Eye (tissue), 1 donor: ENCODE measurements at regions not wholly inside any gene's neighbourhood (a gene's known extent, or its start where the extent isn't known, plus 50 kb on each side); places are given as distances from the start of the nearest gene placed in this dataset.
"Not testable (repeated sequence)": the region's sequence is repeated elsewhere in the genome, so short reads cannot be mapped to it uniquely, and the experiment has no call there.

Source experiments
- DNase-seq: peaks from one replicate; pipeline ENCODE4 v3.0.0-alpha.2; 2015

DNA sequence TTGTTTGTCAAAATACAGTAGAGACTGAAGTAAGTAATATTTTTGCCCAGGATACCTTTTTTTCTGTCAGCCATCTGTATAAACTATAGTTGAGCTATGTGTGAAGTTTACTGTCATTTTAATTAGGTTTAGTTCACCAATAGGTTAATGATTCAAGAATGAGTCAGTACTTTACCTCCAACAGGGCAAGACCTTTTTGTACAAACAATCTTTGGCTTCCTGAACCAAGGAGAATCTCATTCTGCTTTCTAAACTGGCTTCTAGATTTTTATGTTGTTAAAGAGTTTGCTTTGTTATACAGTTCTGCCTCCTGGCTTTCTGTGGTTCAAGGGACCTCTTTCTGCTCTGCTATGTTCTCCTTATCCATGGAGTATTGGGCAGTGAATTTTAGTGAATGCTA is 412.0 kb upstream of the NR3C2 start:
- no peak for DNase-seq

DNA sequence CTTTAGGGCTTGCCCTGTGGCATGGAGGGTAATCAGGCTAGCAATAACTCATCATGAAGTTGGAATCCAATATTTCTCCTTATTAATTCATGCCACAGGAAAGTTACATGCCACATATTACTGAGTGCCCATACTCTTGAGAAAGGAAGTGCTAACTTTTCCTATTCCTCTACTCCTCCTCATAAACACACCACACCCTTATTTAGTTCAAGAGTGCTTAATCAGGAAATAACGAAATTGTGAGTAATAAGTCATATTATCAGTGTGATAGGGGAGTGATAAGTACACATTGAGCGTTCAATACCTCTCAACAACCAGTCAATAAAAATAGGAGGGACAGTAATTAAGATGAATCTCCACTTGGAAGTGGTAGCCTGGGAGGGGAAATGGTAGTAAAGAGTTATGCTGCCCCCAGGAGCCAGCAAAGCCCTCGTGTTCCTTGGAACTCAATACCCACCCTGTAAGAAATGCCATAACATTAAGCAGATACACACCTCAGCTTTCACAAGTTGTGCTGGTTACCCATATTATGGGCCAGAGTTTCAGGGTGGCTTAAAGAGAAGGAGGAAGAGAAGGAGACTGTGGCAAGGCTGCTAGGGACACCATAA is 410.0 kb upstream of the NR3C2 start:
- no peak for DNase-seq

DNA sequence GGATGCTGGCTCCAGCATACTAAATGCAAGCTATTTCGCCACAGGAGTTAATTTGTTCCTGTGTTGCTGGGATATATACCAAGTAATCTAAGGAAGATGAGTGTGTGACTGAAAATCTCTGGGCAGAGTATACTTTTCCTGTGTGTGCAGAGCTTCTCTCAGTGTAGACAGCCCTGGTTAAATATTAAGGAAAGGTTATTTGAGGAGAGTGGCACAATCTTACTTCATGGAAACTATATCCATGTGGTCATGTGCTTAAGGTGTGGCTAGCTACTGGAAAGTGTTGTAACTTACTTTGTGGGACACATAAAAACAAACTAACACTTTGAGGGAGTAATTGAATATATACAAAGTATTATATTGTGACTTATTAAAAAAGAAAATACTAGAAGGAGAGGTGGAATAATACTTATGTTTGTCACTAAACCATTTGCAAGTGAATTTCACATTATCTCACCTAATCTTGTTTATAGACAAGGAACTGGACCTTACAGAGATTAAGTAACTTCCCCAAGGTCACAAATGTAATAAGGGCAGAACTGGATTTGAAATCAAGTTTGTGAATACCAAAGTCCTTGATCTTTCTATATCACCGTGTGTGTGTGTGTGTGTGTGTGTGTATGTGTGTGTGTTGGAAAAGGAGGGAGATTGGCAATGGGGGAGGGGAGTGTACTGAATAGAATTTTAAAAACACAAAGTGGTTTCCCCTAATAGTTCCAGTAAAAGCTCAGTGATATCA is 408.2 kb upstream of the NR3C2 start:
- DNase-seq: no peak

DNA sequence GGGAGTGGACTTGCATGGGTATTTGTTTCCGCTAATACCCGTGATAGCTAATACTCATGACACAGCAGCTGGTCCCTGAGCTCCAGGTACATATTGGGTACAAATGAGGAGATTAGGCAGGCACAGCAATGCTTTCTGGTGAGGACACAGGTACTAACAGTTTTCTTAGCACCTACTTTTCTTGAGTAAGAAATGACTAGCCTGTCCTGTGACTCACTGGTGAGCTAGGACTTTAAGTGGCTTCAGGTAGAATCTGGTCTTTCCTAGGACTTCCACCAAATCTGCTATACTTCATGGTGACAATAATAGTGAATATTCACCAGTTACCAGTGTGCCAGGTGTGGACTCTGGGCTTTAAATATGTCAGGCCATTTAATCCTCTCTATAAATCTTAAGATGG is 407.4 kb upstream of the NR3C2 start:
- no peak for DNase-seq

DNA sequence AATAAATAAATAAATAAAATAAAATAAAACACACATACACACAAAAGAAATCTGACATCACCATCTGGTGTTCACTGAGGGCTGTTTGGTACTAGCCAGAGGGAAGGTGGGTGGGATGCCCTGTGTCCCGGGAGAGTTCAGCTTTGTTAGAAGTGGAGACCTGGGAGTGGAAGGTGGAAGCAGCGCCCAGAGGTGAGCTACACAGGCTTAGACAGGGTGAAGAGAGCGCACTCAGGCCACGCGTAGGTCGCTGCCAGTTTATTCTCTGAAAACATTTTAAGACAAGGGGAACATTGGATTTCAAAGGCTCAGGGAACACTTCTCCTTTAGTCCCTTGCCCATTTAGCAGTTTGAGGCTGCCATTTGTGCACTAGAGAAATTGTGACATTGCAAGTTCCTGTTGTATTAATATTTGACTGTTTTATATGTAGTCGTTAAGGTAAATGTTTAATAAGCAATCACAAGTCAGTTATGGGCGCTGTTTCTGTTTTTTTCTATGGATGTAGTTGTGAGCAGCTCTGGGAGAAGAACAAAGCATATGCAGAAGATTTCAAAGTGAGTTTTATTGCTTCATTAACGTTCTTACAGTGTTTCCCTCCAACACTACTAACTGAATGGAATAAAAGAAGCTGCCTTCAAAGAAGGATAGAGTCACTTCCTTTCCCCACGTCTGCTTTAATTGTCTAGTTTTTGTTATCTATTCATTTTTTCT is 405.5 kb upstream of the NR3C2 start:
- no peak for DNase-seq

DNA sequence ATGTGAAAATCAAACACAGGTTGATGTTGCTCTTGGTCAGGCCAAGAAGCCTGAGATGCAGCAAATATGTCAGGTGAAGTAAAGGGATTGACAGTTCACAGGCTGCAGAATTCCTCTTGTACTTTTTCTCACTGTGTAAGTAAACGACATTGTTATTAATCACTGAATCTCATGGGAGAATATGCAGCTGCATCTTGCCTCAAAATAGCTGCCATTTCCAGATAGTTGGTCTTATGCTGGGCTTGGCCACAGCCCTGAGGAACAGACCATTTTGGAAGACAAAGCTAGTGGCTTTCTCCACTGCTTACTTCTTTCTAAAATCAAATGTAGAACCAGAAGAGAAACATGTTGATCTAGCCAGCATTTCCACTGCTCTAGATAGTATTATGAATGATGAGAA is 403.4 kb upstream of the NR3C2 start:
- DNase-seq: peak; percentile 9

DNA sequence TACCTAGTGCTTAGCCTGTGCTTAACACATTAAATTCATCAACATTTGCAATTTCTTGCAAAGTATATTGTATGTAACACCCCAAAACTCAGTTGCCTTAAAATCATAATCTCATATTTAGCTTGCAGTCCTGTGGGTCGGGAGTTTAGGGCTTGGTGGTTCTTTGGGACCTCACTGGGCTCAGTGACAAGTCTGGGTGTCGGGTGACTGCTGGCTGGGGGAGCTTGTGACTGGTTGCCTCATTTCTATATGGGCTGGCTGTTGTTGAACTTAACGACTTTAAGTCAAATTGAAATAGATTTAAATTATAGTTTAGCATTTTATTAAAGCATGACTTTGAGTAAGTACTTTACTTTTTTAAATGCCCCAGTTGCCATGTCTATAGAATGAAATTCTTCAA is 401.4 kb upstream of the NR3C2 start:
- no peak for DNase-seq

DNA sequence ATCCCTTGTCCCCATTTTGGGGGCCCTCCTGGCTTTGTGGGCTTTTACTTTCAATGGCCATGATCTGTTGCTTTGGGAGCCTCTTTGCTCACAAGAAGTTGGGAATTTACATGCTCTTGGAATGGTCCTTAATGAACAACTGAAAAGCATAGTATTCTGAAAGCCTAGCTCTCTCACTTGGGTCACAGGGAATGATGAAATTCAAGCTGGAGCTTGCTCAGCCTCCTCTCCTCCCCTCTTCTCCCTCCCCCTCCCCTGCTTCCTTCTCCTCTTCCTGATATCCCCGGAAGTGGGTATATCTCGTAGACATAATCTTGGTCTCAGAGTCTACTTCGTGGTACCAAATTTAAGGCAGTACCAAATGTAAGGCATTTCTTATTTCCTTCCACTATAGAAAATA is 400.6 kb upstream of the NR3C2 start:
- no peak for DNase-seq

DNA sequence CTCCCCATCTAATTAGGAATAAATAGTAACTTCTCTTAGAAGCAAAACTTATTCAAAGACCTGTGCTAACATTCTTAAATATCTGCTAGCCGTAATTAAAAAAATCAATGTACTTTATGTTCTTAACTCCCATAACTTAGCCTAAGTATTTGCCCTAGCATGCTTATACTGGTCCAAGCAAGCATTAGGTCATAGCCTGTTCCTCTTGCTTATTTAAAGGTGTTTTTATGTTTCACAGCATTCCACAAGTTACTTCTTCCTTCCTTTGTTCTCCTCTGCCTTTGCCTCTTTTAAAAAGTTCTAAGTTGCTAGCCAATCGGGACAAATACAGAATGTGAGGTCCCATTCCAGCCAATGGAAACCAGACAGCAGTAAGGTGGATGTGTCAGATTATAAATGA is 395.4 kb upstream of the NR3C2 start:
- not testable (repeated sequence) for DNase-seq

DNA sequence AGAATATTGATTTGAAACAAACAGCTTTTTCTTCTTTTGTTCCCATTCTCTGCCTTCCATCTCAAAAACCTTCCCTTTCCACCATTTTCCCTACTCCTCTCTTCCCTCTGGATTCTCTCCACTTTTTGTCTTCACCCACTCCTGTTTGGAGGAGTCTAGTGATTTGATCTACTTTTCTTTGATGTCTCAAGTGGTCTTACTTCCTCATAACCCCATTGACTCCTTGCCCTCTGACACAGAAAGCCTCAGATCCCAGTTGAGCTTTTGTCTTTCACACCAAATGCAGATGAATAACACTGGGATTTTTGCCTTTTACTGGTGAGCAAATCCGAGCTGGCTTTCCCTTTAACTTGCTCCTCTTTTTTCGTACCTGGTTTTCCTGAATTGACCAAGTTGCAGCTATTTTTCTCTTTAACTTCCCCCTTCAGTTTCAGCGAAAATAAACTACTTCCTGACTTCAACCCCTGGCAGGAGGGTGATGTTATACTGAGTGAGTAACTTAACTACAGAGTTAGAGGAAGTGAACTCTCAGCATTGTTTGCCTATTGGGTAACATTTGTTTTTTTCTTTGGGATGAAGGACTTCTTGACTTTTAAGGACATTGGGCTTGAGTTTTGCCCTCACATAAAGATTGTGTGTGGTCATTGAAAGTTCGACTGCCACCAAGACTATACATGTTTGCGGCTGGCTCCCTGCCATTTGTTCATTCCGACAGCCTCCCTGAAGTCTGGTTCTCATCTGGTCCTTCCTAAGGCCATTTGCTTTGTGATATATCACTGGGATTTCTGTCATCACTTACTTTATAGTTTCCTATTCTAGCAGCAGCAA is 392.8 kb upstream of the NR3C2 start:
- DNase-seq: no peak

DNA sequence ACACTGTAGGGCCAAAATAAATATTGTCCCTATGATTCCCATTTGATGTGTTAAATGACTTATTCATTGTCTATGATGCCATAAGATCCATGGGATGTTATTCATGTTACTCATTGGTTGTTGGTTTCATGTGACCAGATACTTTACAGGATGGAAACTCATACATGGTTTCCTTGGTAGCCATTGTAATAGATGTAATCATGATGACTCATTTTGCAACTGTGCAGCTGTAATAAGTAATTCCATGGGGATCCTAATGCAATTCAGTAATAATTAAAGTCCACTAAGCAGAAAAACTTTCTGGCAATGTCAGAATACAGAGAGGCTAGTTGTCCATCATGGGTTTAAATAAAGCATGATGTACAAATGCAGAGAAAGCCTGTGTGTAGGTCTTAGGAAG is 389.7 kb upstream of the NR3C2 start:
- DNase-seq: no peak

DNA sequence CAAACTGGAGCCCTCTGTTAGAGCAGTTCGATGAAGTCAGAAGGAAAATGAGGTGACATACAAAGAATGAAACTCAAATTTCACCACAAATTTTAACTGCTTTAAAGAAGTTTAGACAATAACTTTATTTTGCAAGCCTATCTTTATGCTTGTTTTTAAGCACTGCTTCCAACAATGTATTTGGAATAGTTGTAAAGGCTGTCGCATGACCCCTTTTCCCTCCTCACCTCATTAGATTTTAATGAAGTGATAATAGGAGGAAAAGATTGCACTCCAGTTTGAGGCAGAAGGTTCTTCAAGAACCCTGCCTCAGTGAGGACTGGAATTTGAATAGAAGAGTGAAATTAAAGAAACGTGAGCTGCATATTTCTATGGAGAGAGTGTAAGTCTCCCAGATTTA is 386.1 kb upstream of the NR3C2 start:
- DNase-seq: no peak

DNA sequence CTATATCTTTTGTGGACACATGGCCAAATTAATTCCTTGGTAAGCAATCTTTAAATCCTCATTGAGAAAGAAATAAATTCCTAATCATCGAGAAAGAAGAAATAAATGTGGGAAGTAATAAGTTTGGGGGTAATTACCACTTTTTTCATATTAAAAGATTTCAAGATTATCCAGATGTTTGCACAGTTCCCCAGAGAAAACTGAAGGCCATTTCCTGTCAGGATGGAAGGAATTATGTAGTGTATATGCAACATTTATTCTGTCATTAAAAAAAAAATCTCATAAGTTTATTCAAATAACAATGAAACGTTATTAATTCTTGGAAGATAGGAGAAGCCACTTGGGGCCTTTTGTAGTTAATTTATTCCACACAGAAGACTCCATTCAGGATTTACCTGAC is 385.6 kb upstream of the NR3C2 start:
- no peak for DNase-seq

DNA sequence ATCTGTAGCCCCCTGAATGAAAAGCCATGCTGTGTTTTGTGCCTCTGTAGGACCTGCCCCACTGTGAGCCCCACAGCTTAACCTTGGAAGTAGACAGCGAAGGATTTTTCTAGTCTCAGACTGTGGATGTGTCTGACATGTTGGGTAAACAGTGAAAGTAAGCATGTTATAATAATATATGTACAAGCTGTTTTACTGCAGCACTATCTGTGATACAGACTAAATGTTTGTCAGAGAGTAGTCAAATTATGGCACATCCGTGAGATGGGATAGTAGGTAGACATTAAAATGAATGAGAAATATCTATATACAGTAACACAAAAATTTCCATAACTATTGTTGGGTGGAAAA is 381.2 kb upstream of the NR3C2 start:
- DNase-seq: no peak

DNA sequence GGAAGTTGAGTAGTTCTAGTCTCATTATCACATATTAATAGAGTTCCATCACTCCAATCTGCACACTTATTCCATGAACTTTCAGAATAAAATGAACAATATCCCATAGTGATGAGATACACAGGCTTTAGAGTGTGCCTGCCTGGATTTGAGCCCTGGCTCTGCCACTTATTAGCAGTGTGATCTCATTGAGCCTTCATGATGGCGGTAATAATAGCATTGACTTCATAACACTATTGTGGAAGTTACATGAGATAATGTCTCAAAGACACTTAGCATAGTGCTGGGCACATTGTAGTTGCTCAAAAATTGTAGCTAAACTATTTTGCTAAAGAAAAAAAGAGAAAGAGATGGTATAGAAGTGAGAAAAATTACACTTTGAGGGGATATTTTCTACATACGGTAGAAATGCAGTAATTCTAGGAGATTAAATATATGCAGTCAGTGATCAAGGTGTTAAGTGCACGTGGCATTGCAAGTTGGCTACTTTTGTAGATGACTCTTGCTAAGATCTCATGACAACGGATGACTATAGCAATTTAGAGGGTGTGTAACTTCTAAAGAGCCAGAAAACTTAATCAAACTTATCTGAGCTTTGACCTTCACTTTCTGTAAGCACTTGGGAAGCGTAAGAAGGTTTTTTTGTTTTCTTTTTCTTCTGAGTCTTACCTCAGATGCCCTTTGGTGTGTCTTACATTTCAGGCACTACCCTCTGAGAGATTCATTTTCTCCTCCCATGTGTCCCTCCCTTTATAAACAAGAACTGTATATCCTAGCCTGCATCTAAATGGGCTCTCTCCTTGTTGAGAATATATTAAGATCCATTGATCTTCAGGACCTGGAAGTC is 380.6 kb upstream of the NR3C2 start:
- no peak for DNase-seq

DNA sequence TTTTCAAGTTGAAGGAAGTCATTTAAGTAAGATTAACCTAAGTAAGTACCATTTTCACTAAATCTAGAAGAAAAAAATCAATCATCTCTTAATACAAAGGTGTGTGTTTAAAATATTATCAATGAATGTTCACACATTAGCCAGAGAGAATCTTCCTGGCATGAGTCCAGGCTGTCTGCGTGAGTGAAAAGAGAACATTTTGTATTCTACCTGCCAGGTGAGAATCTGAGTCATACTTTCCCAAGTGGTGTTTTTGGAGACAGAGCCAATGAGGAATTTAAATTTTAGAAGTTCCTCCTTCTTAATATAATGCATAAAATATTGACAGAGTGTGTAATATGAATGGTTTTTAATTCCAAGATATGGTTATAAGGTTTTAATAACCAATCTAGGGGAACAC is 371.8 kb upstream of the NR3C2 start:
- DNase-seq: no peak

DNA sequence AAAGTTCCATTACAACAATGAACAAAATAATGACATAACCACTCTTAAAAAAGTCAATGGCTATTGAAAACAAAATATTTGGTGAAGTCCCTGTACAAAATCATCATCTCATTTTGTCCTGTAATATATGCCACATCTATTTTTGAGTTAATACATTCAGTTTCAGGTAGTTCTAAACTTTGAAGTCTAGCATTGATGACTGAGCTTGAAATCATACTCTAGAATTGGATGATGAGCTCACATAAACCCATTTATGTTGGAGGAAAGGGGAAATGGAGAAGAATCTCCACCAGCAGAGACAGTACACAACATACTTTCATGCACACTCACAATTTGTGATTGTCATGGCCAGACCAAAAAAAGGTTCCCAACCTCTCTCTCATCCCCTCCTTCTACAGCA is 371.1 kb upstream of the NR3C2 start:
- no peak for DNase-seq

DNA sequence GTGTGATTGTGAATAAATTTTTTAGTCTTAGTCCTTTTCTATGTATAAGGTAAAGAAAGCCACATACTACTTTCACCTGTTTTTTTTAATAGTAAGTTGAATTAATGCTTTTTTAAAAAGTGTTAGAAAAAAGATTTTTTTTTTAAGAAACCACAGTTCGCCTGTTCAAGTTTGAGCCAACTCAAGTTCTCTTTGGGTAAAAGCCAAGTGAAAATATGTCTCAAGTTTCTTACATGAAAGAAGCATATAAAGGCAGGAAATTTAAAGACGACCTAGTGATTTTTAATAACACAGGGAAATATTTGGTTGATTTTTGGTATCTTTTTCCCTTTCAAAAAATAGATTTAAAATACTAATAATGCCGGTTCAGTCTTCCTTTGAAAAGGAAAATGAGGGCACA is 369.9 kb upstream of the NR3C2 start:
- peak; percentile 14 for DNase-seq

DNA sequence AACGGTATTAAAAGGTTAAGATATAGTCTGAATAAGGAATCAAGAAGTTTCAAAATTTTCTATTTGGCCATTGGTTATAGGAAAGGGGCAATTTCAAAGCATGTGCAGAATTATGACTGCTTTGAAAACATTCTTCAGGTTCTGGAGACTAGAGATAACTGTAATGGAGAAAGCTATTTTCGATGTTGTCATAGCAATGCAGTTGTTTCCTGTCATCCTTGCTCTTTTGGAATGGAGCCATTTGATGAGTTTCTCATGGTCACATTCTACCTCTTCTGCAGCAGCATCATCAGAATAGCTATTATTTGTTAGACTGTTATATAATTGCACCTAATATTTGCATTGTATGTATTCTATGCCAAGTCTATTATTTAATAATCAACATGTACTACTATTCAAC is 368.2 kb upstream of the NR3C2 start:
- no peak for DNase-seq

DNA sequence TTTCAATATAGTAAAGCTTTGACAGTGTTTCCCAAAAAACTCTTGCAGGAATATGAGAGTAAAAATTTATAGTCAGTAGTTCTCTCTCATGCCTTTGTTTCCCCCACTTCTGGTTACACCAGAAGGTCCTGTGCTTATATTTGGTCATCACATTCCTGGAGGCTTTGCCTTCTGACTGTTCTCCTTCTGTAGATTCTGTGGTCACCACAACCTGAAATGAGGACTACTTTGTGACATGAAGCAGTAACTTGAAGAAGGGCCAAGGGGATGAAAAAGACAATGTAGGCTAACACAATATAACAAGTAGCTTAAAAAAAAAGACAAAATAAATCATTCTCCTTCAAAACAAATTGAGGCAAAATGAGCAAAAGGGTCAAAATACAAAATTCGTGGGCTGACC is 366.2 kb upstream of the NR3C2 start:
- DNase-seq: no peak

DNA sequence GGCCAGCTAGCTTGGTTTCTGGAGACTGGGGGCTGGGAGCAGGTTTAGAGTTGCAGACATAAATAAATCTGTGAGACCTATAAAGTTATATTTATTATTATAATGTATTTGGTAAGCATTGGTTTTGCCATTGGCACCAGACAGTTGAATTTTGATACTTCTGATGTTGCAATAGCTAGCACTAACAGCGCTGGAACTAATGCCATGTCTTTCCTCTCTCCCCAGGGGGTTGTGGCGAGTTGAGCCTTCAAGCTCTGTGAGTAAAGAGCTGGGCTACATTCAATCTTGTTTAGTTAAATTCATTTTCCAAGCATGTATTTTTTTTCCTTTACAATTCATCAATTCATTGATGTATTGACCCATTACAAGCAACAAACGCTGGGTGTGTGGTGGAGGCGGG is 358.7 kb upstream of the NR3C2 start:
- no peak for DNase-seq

DNA sequence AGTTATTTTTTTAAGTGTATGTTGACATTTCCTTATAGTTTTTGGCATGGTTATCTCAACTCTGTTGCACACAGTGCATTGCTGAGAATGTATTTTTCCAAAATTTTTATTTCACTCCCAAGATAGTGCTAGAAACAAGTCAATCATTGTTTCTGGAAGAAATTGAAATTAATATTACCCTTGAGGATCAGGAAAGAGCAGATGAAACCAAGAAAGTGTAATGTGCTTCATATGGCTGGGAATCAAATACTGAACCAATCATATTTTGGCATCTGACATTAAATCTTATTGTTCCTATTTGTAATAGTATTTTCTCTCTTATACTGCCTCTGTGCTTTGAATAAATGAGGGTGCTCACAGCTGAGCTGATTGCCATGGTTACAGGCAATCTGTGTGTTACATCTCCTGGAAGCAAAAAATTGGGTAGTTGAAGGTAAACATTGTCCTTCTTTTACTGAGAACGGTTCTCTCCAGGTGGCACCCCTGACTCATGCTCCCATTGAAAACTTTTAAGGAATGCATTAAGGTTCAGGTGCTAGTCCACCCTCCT is 358.2 kb upstream of the NR3C2 start:
- DNase-seq: peak; percentile 17
